PC-9 (cell line): ENCODE measurements at regions not wholly inside any gene's neighbourhood (a gene's known extent, or its start where the extent isn't known, plus 50 kb on each side); places are given as distances from the start of the nearest gene placed in this dataset.

Source experiments
- CTCF ChIP-seq: fragments of 200-600 bp; sonication (generic); conservative IDR thresholded peaks from 2 replicates; pipeline ENCODE4 v1.6.1; 2017; ENCODE audit warnings: mixed run types, antibody characterized with exemption, mild to moderate bottlenecking, moderate library complexity
- EZH2 ChIP-seq: fragments of 200-600 bp; sonication (generic); IDR thresholded peaks from 2 replicates; pipeline ENCODE4 v1.8.0; 2017; ENCODE audit warnings: antibody characterized with exemption, low read depth

- TF ChIP-seq EZH2 (no peak), CTCF (no peak)
These were observed 220.4 kb upstream of the MDFIC2 start for GRCh38 chr3:70532806-70533205.
